SKM-1 treated with dmso at 0.1 percent for 144 hours (cell line): ENCODE measurements at regions not wholly inside any gene's neighbourhood (a gene's known extent, or its start where the extent isn't known, plus 50 kb on each side); places are given as distances from the start of the nearest gene placed in this dataset.

Experiments
- DNase-seq: peaks from one replicate; lab custom pipeline; 2025; ENCODE audit not compliant: unreplicated experiment; lab: John Stamatoyannopoulos, UW

GRCh38 chr14:71482671-71483070 is 449.6 kb upstream of the RGS6 start:
- DNase-seq = no peak

- DNase-seq = no peak
These were observed 449.1 kb upstream of the RGS6 start for GRCh38 chr14:71483154-71483553.

- no peak for DNase-seq
These were observed 446.4 kb upstream of the RGS6 start for GRCh38 chr14:71485833-71486232.

- DNase-seq = no peak
These were observed 445.9 kb upstream of the RGS6 start for GRCh38 chr14:71486279-71486678.

GRCh38 chr14:71487449-71487848 is 444.8 kb upstream of the RGS6 start:
- no peak for DNase-seq

GRCh38 chr14:71487941-71488340 is 444.3 kb upstream of the RGS6 start:
- DNase-seq = no peak

GRCh38 chr14:71488703-71489191 is 443.5 kb upstream of the RGS6 start:
- DNase-seq = no peak

- DNase-seq = no peak
These were observed 442.5 kb upstream of the RGS6 start for GRCh38 chr14:71489742-71490141.

- DNase-seq = no peak
These were observed 440.3 kb upstream of the RGS6 start for GRCh38 chr14:71491931-71492330.

GRCh38 chr14:71492346-71492745 is 439.9 kb upstream of the RGS6 start:
- DNase-seq = no peak

- no peak for DNase-seq
These were observed 434.6 kb upstream of the RGS6 start for GRCh38 chr14:71497645-71498086.

GRCh38 chr14:71498212-71498611 is 434.0 kb upstream of the RGS6 start:
- DNase-seq = no peak

- no peak for DNase-seq
These were observed 433.2 kb upstream of the RGS6 start for GRCh38 chr14:71499018-71499417.

GRCh38 chr14:71507681-71508080 is 424.5 kb upstream of the RGS6 start:
- DNase-seq = no peak

- DNase-seq = no peak
These were observed 423.3 kb upstream of the RGS6 start for GRCh38 chr14:71508901-71509300.

GRCh38 chr14:71511152-71511551 is 421.1 kb upstream of the RGS6 start:
- DNase-seq = no peak

GRCh38 chr14:71514941-71515919 is 417.0 kb upstream of the RGS6 start:
- no peak for DNase-seq

- DNase-seq = no peak
These were observed 410.7 kb upstream of the RGS6 start for GRCh38 chr14:71521238-71522135.

GRCh38 chr14:71523630-71524319 is 408.5 kb upstream of the RGS6 start:
- no peak for DNase-seq

GRCh38 chr14:71524320-71524982 is 407.8 kb upstream of the RGS6 start:
- no peak for DNase-seq
